NCI-H2107 treated with DMSO at 0.1 percent for 48 hours (cell line): ENCODE measurements at regions not wholly inside any gene's neighbourhood (a gene's known extent, or its start where the extent isn't known, plus 50 kb on each side); places are given as distances from the start of the nearest gene placed in this dataset.

Experiments
- DNase-seq: peaks from one replicate; lab custom pipeline; 2025; ENCODE audit not compliant: unreplicated experiment; lab: John Stamatoyannopoulos, UW

- DNase-seq, result no peak
These were observed 143.4 kb upstream of the C14orf180 start for GRCh38 chr14:104436047-104436591.

GRCh38 chr14:104436741-104437701, 142.5 kb upstream of the C14orf180 start:
- DNase-seq, result no peak

DNA sequence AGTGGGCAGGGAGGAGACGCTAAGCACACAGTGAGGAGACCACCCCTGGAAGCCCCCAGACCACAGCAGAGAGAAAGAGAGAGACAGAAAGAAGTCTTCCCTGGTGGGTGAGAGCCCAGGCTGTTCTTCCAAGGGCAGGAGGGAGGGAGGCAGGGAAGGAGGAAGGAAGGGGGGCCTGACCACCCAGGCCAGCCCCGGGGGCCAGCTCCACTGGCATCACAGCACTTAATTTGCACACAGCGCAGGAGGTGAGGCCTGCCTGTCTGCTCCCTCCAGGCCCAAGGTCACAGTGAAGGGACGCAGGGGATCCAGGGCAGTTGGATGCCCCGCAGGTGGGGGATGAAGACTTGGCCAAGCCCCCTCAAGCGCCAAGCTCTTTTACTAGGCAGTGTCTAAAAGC, 141.9 kb upstream of the C14orf180 start:
- DNase-seq, result no peak

DNA sequence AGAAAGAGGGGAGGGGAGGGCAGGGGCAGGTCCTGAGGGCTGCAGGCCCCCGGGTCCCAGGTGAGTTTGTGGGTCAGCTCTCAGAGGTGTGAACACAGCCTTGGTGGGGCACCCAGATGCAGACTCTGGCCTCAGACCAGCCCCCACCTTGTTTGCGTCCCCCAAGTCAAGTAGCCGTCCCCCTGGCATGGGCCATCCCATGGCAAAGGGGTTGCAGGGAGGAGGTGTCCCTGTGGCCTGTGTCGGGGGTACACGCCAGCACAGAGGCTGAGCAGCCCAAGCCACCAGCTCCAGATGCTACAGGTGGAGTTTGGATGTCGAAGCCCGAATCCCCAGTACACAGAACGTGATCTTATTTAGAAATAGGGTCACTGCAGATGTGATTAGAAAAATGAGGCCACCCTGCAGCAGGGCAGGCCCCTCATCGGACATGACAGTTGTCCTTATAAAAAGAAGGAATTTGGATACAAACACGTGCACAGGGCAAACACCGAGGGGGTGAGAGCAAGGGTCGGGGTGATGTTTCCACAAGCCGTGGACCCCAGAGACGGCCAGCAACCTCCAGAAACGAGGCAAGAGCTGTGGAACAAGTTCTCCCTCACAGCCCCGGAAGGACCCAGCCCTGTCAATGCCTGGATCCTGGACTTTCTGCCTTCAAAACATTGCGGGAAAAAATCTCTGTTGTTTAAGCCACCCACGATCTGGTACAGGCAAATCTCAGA, 141.2 kb upstream of the C14orf180 start:
- no peak for DNase-seq

DNA sequence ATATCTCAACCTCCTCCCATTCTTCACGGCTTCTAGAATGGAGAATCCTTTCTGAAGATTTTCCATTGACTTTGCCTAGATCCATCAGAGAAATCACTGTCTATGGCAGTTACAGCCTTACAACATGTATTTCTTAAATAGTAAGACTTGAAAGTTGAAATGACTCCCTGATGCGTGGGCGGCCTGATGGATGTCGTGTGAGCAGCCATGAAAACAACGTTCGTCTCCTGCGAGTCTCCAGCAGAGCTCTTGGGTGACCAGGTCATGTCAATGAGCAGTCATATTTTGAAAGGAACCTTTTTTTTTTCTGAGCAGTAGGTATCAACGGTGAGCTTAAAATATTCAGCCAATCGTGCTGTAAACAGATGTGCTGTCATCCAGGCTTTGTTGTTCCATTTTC, 139.9 kb upstream of the C14orf180 start:
- DNase-seq, result no peak

- no peak for DNase-seq
These were observed 139.1 kb upstream of the C14orf180 start for GRCh38 chr14:104440297-104440956.

GRCh38 chr14:104441275-104442106, 138.1 kb upstream of the C14orf180 start:
- DNase-seq, result no peak

DNA sequence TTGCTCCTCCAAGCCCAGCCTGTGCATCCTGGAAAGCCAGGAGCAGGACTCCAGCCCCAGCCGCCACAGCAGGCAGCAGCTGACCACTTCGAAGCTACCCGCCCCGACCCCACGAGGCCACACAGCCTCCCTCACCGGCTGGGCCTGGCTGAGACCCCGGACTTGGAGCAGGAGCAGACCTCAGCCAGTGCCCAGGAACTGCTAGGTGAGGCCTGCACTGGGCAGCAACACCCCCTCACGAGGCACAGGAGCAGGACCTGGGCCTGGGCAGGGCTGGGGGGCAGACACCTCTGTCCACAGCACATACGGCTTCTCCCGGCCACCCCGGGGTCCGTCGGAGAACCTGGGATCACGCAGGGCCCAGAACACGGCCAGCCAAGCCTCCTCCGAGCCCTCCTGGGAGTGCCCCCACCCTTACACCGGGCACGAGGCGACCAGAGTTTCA, 137.4 kb upstream of the C14orf180 start:
- no peak for DNase-seq

GRCh38 chr14:104442631-104443390, 136.8 kb upstream of the C14orf180 start:
- DNase-seq, result no peak

- DNase-seq, result no peak
These were observed 136.0 kb upstream of the C14orf180 start for GRCh38 chr14:104443391-104444158.

- DNase-seq, result no peak
These were observed 135.2 kb upstream of the C14orf180 start for GRCh38 chr14:104444159-104445030.

DNA sequence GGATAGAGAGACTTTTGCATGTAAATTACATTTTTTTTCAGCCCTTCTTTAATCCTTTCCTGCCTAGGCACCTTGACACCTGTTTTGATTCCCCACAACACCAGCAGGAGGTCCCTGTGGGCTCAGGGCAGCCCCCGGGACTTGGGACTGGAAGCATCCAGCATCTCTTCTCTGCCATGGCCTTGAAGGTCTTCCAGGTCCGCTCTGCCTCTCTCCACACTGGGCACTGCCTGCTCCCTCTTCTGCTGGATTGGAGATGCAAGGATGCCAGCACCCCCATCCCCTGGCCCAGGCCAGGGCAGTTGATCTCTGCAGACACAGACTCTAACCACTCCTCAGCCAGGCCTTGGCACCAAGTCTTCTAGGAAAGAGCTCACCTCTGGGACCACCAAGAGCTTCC, 134.5 kb upstream of the C14orf180 start:
- DNase-seq, result no peak

- DNase-seq, result no peak
These were observed 133.7 kb upstream of the C14orf180 start for GRCh38 chr14:104445832-104446381.

- DNase-seq, result no peak
These were observed 133.0 kb upstream of the C14orf180 start for GRCh38 chr14:104446611-104447010.

DNA sequence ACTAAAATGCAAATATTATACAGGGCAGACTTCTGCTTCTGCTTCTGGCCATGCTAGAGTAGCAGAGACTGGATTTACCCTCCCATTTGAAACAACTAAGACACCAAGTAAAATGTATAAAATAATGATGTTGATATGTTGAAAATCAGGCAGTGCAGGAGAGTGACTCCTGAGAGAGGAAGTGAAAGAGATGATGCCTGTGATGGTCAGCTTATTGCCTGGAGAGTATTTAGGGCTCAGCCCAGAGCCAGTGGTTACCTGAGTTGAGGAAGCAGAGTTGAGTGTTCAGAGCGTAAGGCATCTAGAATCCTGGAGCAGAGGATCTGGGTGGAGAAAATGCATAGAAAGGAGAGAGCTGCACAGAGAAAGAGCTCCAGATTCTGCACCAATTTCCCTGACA, 131.8 kb upstream of the C14orf180 start:
- DNase-seq, result no peak

GRCh38 chr14:104448321-104448720, 131.2 kb upstream of the C14orf180 start:
- no peak for DNase-seq

DNA sequence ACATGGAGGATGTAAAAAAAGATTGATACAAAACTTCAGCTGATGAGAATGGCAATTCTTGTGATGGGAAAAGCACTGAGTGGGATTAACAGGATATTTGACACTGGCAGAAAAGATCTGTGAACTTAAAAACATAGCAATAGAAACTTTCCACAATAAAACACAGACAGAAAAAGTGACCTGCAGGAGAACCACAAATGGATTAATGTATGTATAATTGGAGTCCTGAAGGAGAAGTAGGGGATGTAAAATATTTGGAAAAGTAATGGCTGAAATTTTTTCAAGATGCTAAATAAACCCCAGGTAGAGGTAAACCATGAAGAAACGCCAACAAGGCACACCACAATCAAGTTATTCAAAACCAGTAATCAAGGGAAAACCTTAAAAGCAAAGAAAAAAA, 130.8 kb upstream of the C14orf180 start:
- no peak for DNase-seq
